GM23338 (cell line): ENCODE measurements at regions not wholly inside any gene's neighbourhood (a gene's known extent, or its start where the extent isn't known, plus 50 kb on each side); places are given as distances from the start of the nearest gene placed in this dataset.

Source experiments
- CTCF ChIP-seq, 2 experiments: fragments of 200-600 bp in 1 of 2; sonication (generic) in 1 of 2; conservative IDR thresholded peaks; 2 replicates each; pipeline versions ENCODE4 v1.5.1 to v1.6.1; 2016 to 2017; ENCODE audit warnings: antibody characterized with exemption in 2 of 2, low read depth in 2 of 2, mild to moderate bottlenecking in 2 of 2, moderate library complexity in 1 of 2
- EZH2 ChIP-seq: fragments of 200-600 bp; sonication (generic); IDR thresholded peaks from one replicate; pipeline ENCODE4 v1.8.0; 2017; ENCODE audit warnings: antibody characterized with exemption, mild to moderate bottlenecking, low read depth; ENCODE audit not compliant: unreplicated experiment
- JUNB ChIP-seq: IDR thresholded peaks from one replicate; pipeline ENCODE4 v1.6.1; 2016; ENCODE audit warnings: antibody characterized with exemption; ENCODE audit not compliant: unreplicated experiment
- ZNF331 ChIP-seq: fragments of 250-450 bp; sonication (Bioruptor Pico); IDR thresholded peaks from 2 replicates; pipeline ENCODE4 v1.5.0; 2020; ENCODE audit warnings: low read depth, mild to moderate bottlenecking, moderate library complexity

- TF ChIP-seq EZH2 (no peak), CTCF (conservative IDR thresholded peaks at IDR 0.05; ENCODE audit: low read depth in 2 of 2) (no peak), ZNF331 (no peak), JUNB (no peak)
Observed at GRCh38 chr3:22942981-22943380, 260.1 kb upstream of the UBE2E2 start.
